HAP-1 (cell line): ENCODE measurements at regions not wholly inside any gene's neighbourhood (a gene's known extent, or its start where the extent isn't known, plus 50 kb on each side); places are given as distances from the start of the nearest gene placed in this dataset.

Experiments used
- DNase-seq, 2 experiments: peaks; one replicate each; pipeline ENCODE4 v3.0.0-alpha.2; 2016 to 2020; ENCODE audit warnings: low spot score in 2 of 2
- H3K27me3 ChIP-seq: fragments of 250-450 bp; sonication (Bioruptor Pico); 2 replicates; pipeline ENCODE4 v1.5.1; 2020; ENCODE audit warnings: low read depth, mild to moderate bottlenecking, moderate library complexity
- H3K36me3 ChIP-seq: fragments of 250-450 bp; sonication (Bioruptor Pico); replicated peaks from 2 replicates; pipeline ENCODE4 v1.5.1; 2020; ENCODE audit warnings: mild to moderate bottlenecking
- H3K4me1 ChIP-seq: fragments of 250-450 bp; sonication (Bioruptor Pico); 2 replicates; pipeline ENCODE4 v1.5.1; 2020; ENCODE audit warnings: mild to moderate bottlenecking
- H3K4me3 ChIP-seq: fragments of 250-450 bp; sonication (Bioruptor Pico); 2 replicates; pipeline ENCODE4 v1.5.1; 2020; ENCODE audit warnings: mild to moderate bottlenecking, moderate library complexity
- H3K9me3 ChIP-seq: fragments of 250-450 bp; sonication (Bioruptor Pico); 2 replicates; pipeline ENCODE4 v1.5.1; 2020; ENCODE audit warnings: mild to moderate bottlenecking, moderate library complexity
- in situ Hi-C: fragments of 300-500 bp; cut with MboI; formaldehyde crosslinking; loops from 3 replicates; pipeline ENCODE4 v1.14.3; 2020; ENCODE audit warnings: low sequenced_read_pairs, inconsistent platforms, mixed read lengths

DNA sequence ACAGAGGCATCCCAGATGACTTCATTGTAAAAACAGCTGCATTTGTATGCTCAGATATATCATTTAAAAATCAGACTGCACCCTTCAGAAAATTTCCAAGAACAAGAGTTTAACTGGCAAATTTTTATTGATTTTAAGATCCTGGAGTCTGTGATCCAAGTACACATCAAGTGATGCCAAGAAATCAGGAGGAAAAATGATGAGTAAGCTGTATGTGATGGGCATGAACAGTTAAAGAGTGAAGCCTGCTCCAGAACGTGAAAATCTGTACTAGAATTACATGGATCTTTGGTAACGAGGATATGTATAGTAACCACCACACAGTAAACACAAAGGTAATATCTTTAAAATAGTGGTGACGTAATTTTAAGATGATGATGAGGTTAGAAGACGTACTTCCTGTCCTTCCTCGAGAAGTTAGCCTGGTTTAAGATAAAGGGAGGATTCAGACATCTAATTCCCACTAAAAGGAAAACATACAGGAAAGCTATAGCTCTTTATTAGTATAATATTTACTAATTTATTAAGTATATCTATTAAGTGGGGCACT, 1374.3 kb upstream of the DDX18 start:
- DNase-seq, result no peak
- Histone ChIP-seq H3K36me3 (no peaks in the 10 kb centered on the region), H3K4me3 (no peak overlapping the region), H3K9me3 (no peaks in the 10 kb centered on the region), H3K4me1 (no peaks in the 10 kb centered on the region), H3K27me3 (no peaks in the 10 kb centered on the region)
- in situ Hi-C loops, result no loop called here

DNA sequence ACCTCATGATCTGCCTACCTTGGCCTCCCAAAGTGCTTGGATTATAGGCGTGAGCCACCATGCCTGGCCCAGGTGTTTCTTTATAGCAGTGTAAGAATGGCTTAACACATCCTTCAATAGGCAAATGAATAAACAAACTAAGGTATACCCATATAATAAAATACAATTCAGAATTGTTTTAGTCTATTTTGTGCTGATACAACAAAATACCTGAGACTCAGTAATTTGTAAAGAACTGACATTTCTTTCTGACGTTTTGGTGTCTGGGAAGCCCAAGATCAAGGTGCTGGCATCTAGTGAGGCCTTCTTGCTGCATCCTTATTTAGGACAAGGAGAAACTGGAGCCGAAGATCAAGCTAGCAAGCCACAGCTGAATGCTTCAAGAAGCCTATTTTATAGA, 1372.1 kb upstream of the DDX18 start:
- H3K9me3 ChIP-seq, result no peaks in the 10 kb centered on the region
- H3K4me3 ChIP-seq, result no peak overlapping the region
- H3K27me3 ChIP-seq, result no peaks in the 10 kb centered on the region
- DNase-seq, result no peak
- H3K4me1 ChIP-seq, result no peaks in the 10 kb centered on the region
- no peaks in the 10 kb centered on the region for H3K36me3 ChIP-seq
- in situ Hi-C loops, result no loop called here

DNA sequence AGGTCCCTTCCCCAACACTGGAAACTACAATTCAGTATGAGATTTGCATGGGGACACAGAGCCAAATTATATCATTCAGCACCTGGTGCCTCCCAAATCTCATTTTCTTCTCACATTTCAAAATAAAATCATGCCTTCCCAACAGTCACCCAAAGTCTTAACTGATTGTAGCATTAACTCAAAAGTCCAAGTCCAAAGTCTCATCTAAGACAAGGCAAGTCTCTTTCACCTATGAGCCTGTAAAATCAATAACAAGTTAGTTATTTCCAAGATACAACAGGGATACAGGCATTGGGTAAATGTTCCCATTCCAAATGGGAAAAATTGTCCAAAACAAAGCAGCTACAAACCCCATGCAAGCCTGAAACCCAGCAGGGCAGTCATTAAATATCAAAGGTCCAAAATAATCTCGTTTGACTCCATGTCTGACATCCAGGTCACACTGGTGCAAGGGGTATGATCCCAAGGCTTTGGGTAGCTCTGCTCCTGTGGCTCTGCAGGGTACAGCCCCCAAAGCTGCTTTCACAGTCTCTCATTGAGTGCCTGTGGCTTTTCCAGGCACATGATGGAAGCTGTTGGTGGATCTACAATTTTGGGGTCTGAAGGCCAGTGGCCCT, 1370.1 kb upstream of the DDX18 start:
- in situ Hi-C loops, result no loop called here
- no peaks in the 10 kb centered on the region for H3K4me1 ChIP-seq
- no peak overlapping the region for H3K4me3 ChIP-seq
- DNase-seq, result no peak
- H3K9me3 ChIP-seq, result no peaks in the 10 kb centered on the region
- H3K36me3 ChIP-seq, result no peaks in the 10 kb centered on the region
- no peaks in the 10 kb centered on the region for H3K27me3 ChIP-seq

DNA sequence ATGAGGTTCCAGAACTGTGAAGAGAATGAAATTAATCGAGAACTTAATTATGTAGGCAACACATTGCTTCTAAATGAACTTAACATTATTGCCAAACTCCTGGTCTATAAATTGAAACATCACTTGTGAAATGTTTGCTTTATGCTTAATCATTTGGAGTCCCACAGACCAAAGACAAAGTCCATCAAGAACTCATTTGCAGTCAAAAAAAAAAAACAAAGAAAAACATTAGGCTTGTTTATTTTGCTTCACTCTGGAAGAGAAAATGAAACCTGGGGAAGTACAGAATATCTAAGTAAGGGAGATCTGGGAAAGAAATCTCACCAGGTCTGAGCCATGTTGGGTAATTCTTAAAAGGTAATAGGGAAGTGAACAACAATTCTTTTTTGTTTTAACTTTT, 1363.5 kb upstream of the DDX18 start:
- Histone ChIP-seq H3K27me3 (no peaks in the 10 kb centered on the region), H3K4me3 (no peak overlapping the region), H3K36me3 (no peaks in the 10 kb centered on the region), H3K4me1 (no peaks in the 10 kb centered on the region), H3K9me3 (0 out of 2 replicates have a peak, but pooled peaks cover 3% of the 10 kb centered on the region)
- in situ Hi-C loops, result no loop called here
- no peak for DNase-seq

DNA sequence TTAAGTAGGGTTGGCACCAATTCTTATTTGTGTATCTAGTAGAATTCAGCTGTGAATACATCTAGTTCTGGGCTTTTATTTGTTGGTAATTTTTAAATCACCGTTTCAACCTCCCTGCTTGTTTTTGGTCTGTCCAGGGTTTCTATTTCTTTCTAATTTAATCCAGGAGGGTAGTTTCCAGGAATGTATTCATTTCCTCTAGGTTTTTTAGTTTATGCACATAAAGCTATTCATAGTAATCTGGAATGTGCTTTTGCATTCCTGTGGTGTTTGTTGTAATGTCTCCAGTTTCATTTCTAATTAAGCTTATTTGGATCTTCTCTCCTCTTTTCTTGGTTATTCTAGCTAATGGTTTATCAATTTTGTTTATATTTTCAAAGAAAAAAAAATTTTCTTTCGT, 1361.8 kb upstream of the DDX18 start:
- DNase-seq, result no peak
- H3K4me3 ChIP-seq, result no peak overlapping the region
- H3K9me3 ChIP-seq, result 0 out of 2 replicates have a peak, but pooled peaks cover 3% of the 10 kb centered on the region
- H3K27me3 ChIP-seq, result no peaks in the 10 kb centered on the region
- H3K4me1 ChIP-seq, result no peaks in the 10 kb centered on the region
- in situ Hi-C loops, result no loop called here
- no peaks in the 10 kb centered on the region for H3K36me3 ChIP-seq

DNA sequence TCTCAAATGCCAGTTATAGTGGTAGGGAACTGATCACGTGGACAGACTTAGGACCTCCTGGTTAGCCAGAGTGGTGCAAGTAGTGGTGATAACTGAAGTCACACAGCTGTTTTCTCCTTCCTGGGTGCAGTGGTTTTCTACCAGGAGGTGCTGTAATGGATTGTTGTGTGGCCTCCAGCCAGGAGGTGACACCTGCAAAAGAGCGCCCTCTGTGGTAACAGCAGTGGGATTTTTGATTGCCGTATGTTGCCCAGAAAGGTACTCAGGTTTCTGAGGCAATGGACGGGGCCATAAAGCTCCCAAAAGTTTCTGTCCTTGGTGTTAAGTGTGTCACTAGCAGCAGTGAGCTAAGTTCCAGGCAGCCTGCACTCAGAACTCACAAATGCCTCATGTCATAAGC, 1358.1 kb upstream of the DDX18 start:
- DNase-seq, result no peak
- Histone ChIP-seq H3K9me3 (0 out of 2 replicates have a peak, but pooled peaks cover 3% of the 10 kb centered on the region), H3K4me1 (no peaks in the 10 kb centered on the region), H3K36me3 (no peaks in the 10 kb centered on the region), H3K4me3 (no peak overlapping the region), H3K27me3 (no peaks in the 10 kb centered on the region)
- in situ Hi-C loops, result no loop called here

DNA sequence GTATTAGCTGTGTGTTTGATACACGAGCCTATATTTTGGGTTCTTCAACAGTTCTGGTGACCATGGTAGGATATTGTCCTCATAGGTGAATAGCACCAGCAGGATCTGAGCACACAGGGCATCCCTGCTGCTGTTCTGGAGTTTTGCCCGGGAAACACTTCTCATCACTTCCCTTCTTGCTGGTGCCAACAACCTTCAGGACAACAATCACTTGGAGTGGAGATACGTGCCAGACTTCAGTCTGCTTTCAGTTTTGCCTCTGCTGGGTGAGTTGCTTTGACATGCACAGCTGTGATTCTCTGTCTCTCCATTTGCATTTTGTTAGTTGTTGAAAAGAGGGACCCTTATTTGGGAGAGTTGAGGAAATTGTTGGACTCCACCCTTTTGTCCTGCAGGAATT, 1347.2 kb upstream of the DDX18 start:
- no peak overlapping the region for H3K4me3 ChIP-seq
- no peaks in the 10 kb centered on the region for H3K27me3 ChIP-seq
- no peaks in the 10 kb centered on the region for H3K36me3 ChIP-seq
- in situ Hi-C loops, result no loop called here
- DNase-seq, result no peak
- H3K9me3 ChIP-seq, result no peaks in the 10 kb centered on the region
- H3K4me1 ChIP-seq, result no peaks in the 10 kb centered on the region

DNA sequence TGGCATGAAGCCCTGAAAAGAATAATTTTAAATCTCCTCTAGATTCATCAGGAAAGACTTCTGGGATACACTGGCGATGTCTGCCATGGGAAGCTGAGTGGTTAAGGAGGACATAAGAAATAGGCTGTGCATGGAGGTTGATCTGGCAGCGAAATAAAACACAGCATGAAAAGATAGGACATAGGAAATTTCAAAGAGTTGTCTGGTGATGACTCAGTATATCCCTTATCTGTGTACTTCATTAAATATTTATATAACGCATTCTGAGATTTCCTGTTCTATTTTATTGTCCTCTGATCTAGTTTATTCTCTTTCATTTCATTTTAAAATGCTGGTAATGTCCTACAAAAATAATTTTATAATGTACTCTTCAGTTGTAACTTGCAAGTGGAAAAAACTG, 1337.3 kb upstream of the DDX18 start:
- no peaks in the 10 kb centered on the region for H3K27me3 ChIP-seq
- no peak for DNase-seq
- no peaks in the 10 kb centered on the region for H3K36me3 ChIP-seq
- in situ Hi-C loops, result no loop called here
- no peaks in the 10 kb centered on the region for H3K4me1 ChIP-seq
- no peak overlapping the region for H3K4me3 ChIP-seq
- H3K9me3 ChIP-seq, result no peaks in the 10 kb centered on the region

DNA sequence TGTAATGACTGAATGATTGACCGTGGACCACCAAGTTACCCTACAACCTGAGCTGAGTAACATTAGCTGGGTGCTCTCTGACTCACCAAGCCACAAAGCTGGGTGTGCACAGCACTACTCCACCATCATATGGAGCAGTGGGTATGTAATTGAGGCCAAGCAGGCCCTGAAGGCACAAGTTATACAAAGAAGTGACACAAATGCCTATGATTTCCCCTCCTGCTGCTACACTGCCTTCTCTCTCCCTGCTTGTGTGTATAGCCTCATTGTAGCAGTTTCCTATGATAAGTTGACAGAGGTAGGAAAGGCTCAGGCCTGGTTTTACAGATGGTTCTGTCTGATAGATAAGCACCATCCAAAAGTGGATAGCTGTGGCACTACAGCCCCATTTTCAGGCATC, 1327.2 kb upstream of the DDX18 start:
- H3K4me3 ChIP-seq, result no peak overlapping the region
- in situ Hi-C loops, result no loop called here
- no peaks in the 10 kb centered on the region for H3K36me3 ChIP-seq
- H3K4me1 ChIP-seq, result no peaks in the 10 kb centered on the region
- no peaks in the 10 kb centered on the region for H3K27me3 ChIP-seq
- DNase-seq, result no peak
- H3K9me3 ChIP-seq, result 0 out of 2 replicates have a peak, but pooled peaks cover 2% of the 10 kb centered on the region

DNA sequence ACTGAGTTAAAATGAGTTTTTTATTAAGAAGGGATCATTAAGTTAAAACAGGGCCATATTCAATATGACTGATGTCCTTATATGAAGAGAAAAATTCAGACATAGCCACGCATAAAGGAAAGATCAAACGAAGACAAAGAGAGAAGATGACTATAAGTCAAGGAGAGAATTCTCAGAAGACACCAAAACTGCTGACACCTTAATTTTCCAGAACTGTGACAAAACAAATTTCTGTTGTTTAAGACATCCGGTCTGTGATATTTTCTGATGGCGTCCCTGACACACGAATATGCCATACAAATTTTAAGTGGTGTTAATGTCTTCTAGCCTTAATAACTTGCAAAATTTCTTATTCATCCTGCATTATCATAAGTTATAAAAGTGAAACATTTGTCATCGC, 1325.2 kb upstream of the DDX18 start:
- H3K4me1 ChIP-seq, result no peaks in the 10 kb centered on the region
- in situ Hi-C loops, result no loop called here
- DNase-seq, result no peak
- 0 out of 2 replicates have a peak, but pooled peaks cover 2% of the 10 kb centered on the region for H3K9me3 ChIP-seq
- H3K36me3 ChIP-seq, result no peaks in the 10 kb centered on the region
- H3K4me3 ChIP-seq, result no peak overlapping the region
- H3K27me3 ChIP-seq, result no peaks in the 10 kb centered on the region

DNA sequence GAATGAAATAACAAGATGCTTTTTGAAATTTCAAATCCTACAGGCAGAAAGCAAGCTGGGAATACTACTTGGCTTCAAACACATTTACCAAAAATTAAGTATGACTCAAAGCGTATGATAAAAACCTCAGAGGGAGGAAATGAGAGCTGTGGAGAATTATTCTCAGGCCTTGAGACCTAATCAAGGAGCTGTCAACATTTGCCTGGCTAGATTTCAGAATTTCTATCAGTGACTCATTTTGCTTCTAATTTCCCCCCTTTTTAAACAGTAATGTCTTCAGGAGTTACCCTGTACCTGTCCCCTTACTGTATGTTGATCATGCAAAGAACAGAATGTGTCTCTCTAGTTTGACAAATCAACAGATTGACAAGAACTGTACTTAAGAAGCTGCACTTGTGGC, 1324.5 kb upstream of the DDX18 start:
- no peak for DNase-seq
- in situ Hi-C loops, result no loop called here
- Histone ChIP-seq H3K4me1 (no peaks in the 10 kb centered on the region), H3K27me3 (no peaks in the 10 kb centered on the region), H3K36me3 (no peaks in the 10 kb centered on the region), H3K4me3 (no peak overlapping the region), H3K9me3 (0 out of 2 replicates have a peak, but pooled peaks cover 2% of the 10 kb centered on the region)

DNA sequence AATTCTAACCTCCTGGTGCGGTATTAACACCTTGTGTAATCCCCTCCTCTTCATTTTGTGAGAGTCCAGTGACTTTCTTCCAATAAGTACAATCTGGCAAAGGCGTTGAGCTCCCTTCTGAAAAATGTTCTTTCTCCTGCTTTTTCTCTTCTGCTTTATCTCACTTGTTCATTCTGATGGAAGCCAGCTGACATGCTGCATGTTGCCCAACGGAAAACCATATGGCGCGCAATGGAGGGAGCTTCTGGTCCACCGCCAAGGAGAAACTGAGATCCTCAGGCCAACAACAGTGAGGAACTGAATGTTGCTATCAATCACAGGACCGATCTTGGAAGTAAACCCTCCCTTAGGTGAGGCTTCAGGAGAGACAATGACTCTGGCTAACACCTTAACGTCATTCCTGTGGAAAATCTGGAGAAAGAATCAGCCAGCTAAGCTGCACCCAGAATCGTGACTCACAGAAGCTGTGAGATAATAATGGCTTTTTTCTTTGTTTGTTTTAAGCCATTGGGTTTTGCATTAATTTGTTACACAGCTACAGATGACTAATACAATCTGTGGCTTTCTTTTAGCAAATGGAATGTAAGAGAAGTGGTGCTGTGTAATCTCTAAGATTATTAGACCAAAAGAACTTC, 1323.9 kb upstream of the DDX18 start:
- Histone ChIP-seq H3K9me3 (0 out of 2 replicates have a peak, but pooled peaks cover 2% of the 10 kb centered on the region), H3K4me1 (no peaks in the 10 kb centered on the region), H3K4me3 (no peak overlapping the region), H3K27me3 (no peaks in the 10 kb centered on the region), H3K36me3 (no peaks in the 10 kb centered on the region)
- DNase-seq, result no peak
- in situ Hi-C loops, result no loop called here

DNA sequence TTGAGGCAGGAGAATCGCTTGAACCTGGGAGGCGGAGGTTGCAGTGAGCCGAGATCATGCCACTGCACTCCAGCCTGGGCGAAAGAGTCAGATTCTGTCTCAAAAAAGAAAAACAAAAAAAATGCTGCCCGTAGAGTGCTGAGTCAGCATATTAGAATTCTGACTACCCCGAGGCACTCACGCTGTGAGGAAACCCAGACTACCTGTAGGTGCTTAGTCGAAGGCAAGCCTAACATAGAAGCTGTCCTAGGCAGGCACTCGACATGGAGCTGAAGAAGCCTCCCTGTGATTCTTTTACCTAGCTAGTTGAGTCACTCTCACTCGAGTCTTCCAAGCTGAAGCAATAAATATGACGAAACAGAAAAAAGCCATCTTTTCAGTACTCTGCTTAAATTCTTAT, 1323.2 kb upstream of the DDX18 start:
- Histone ChIP-seq H3K27me3 (no peaks in the 10 kb centered on the region), H3K4me3 (no peak overlapping the region), H3K36me3 (no peaks in the 10 kb centered on the region), H3K4me1 (no peaks in the 10 kb centered on the region), H3K9me3 (no peaks in the 10 kb centered on the region)
- in situ Hi-C loops, result no loop called here
- no peak for DNase-seq

DNA sequence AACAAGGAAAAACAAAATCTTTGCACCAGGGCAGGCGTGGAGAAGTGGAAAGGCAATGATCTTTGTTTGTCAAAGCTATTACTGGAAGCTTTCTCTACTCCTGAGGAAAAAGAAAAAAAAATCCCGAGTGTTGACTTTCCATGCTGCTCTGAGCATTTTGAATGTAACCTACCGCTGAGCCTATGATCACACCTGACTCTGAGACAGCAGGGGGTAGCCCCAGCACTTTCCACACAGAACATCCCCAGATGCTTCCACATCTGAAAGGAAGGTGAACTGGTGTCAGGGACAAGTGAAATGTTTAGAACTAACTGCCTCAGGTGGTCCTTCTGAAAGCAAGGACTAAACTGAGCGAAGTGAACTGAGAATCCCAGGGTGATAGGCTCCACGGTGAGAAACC, 1315.1 kb upstream of the DDX18 start:
- Histone ChIP-seq H3K4me1 (no peaks in the 10 kb centered on the region), H3K36me3 (no peaks in the 10 kb centered on the region), H3K9me3 (no peaks in the 10 kb centered on the region), H3K27me3 (no peaks in the 10 kb centered on the region), H3K4me3 (no peak overlapping the region)
- no peak for DNase-seq
- in situ Hi-C loops, result no loop called here
